A549 (cell line): ENCODE measurements at regions not wholly inside any gene's neighbourhood (a gene's known extent, or its start where the extent isn't known, plus 50 kb on each side); places are given as distances from the start of the nearest gene placed in this dataset.

ENCODE experiments used
- ATAC-seq, 2 experiments: fragments of 200-7000 bp in 1 of 2; fragments of >200 bp in 1 of 2; cut with Nextera tagmentation in 1 of 2; cut with Tn5 transposase in 1 of 2; 3 replicates each; pipeline versions ENCODE4 v1.8.0 to v1.9.1; 2018 to 2020; ENCODE audit warnings: mild to moderate bottlenecking in 1 of 2, moderate library complexity in 1 of 2
- CTCF ChIA-PET: fragments of 300-600 bp; sonication (Branson Sonifier 250); formaldehyde crosslinking; extraction: SDS; loops from one replicate; lab custom pipeline; 2021; ENCODE audit warnings: antibody characterized with exemption, inconsistent platforms; lab: Yijun Ruan, JAX
- POLR2A ChIA-PET: fragments of 350-600 bp; formaldehyde crosslinking; extraction: SDS; loops from one replicate; lab custom pipeline; 2021; ENCODE audit warnings: antibody characterized with exemption, inconsistent platforms; lab: Yijun Ruan, JAX
- DNase-seq, 2 experiments: peaks; one replicate each; pipeline versions ENCODE4 v3.0.0 to v3.0.0-alpha.2; 2011 to 2016; ENCODE audit warnings: low read depth in 1 of 2, low spot score in 1 of 2
- FAIRE-seq: peaks from 2 replicates; lab custom pipeline; 2011; peaks lifted over from hg19 to GRCh38; lab: Jason Lieb, UNC
- H3K27ac ChIP-seq, 2 experiments: fragments of >200 bp; sonication (Bioruptor Twin); formaldehyde crosslinking; 3 replicates each; pipeline ENCODE4 v1.5.1; 2016 to 2017
- H3K4me1 ChIP-seq: fragments of >200 bp; sonication (Bioruptor Twin); formaldehyde crosslinking; 3 replicates; pipeline ENCODE4 v1.6.1; 2016
- H3K4me2 ChIP-seq: fragments of >200 bp; sonication (Bioruptor Twin); formaldehyde crosslinking; 3 replicates; pipeline ENCODE4 v1.6.1; 2016
- H3K4me3 ChIP-seq: fragments of >200 bp; sonication (Bioruptor Twin); formaldehyde crosslinking; 3 replicates; pipeline ENCODE4 v1.5.1; 2016
- H3K9me3 ChIP-seq: fragments of >200 bp; sonication (Bioruptor Twin); formaldehyde crosslinking; 3 replicates; pipeline ENCODE4 v1.6.1; 2016
- CHD2 ChIP-seq: fragments of 150-350 bp; IDR thresholded peaks from 2 replicates; pipeline ENCODE4 v1.6.1; 2014; ENCODE audit warnings: low read length; ENCODE audit not compliant: partially characterized antibody
- E2F6 ChIP-seq: IDR thresholded peaks from 2 replicates; pipeline ENCODE4 v1.6.1; 2012; ENCODE audit warnings: low read depth, borderline replicate concordance
- EHF ChIP-seq: fragments of 250-450 bp; sonication (Bioruptor Pico); IDR thresholded peaks from 2 replicates; pipeline ENCODE4 v1.5.0; 2020; ENCODE audit warnings: mild to moderate bottlenecking
- ELK1 ChIP-seq: fragments of 150-350 bp; IDR thresholded peaks from 2 replicates; pipeline ENCODE4 v1.6.1; 2014; ENCODE audit warnings: low read depth, mild to moderate bottlenecking, low read length
- EP300 ChIP-seq, 2 experiments: fragments of >200 bp; sonication (Bioruptor Twin); formaldehyde crosslinking; IDR thresholded peaks; 2 replicates in 1 of 2; 3 replicates in 1 of 2; pipeline ENCODE4 v1.6.1; 2016 to 2017
- ESRRA ChIP-seq: fragments of 150-350 bp; IDR thresholded peaks from 2 replicates; pipeline ENCODE4 v1.6.1; 2014; ENCODE audit warnings: mild to moderate bottlenecking, low read length, borderline replicate concordance
- FOSB ChIP-seq: fragments of 250-450 bp; sonication (Bioruptor Pico); IDR thresholded peaks from 2 replicates; pipeline ENCODE4 v1.5.0; 2020; ENCODE audit warnings: mild to moderate bottlenecking, moderate library complexity
- HEYL ChIP-seq: fragments of 250-450 bp; sonication (Bioruptor Pico); IDR thresholded peaks from 2 replicates; pipeline ENCODE4 v1.8.0; 2021; ENCODE audit warnings: mild to moderate bottlenecking, moderate library complexity
- HOXB13 ChIP-seq: fragments of 250-450 bp; sonication (Bioruptor Pico); IDR thresholded peaks from 2 replicates; pipeline ENCODE4 v1.5.0; 2020; ENCODE audit warnings: low read depth, mild to moderate bottlenecking, moderate library complexity
- HOXB5 ChIP-seq: fragments of 250-450 bp; sonication (Bioruptor Pico); IDR thresholded peaks from 2 replicates; pipeline ENCODE4 v1.5.0; 2020; ENCODE audit warnings: mild to moderate bottlenecking, moderate library complexity
- KDM5A ChIP-seq: fragments of 200-600 bp; sonication (generic); IDR thresholded peaks from 2 replicates; pipeline ENCODE4 v1.6.1; 2016; ENCODE audit warnings: antibody characterized with exemption, mild to moderate bottlenecking
- MAFK ChIP-seq: fragments of 450-650 bp; IDR thresholded peaks from 2 replicates; pipeline ENCODE4 v1.6.1; 2014; ENCODE audit not compliant: partially characterized antibody
- MAZ ChIP-seq: fragments of 150-350 bp; IDR thresholded peaks from 2 replicates; pipeline ENCODE4 v1.6.1; 2014; ENCODE audit warnings: antibody characterized with exemption, low read depth, low read length, borderline replicate concordance
- NR3C1 ChIP-seq: fragments of >200 bp; sonication (Bioruptor Twin); formaldehyde crosslinking; IDR thresholded peaks from 3 replicates; pipeline ENCODE4 v1.6.1; 2017
- RAD21 ChIP-seq, 2 experiments: fragments of >200 bp in 1 of 2; sonication (Bioruptor Twin) in 1 of 2; formaldehyde crosslinking in 1 of 2; IDR thresholded peaks in 1 of 2; conservative IDR thresholded peaks in 1 of 2; 2 replicates in 1 of 2; 3 replicates in 1 of 2; pipeline ENCODE4 v1.6.1; 2012 to 2018; ENCODE audit warnings: inconsistent platforms in 1 of 2
- RCOR1 ChIP-seq: fragments of 150-350 bp; IDR thresholded peaks from 2 replicates; pipeline ENCODE4 v1.6.1; 2014; ENCODE audit warnings: antibody characterized with exemption, low read length, low read depth
- RNF2 ChIP-seq: fragments of 200-600 bp; sonication (generic); IDR thresholded peaks from 2 replicates; pipeline ENCODE4 v1.6.1; 2016; ENCODE audit warnings: low read depth, mild to moderate bottlenecking, antibody characterized with exemption, moderate library complexity, borderline replicate concordance
- TFCP2L1 ChIP-seq: fragments of 250-450 bp; sonication (Bioruptor Pico); IDR thresholded peaks from 2 replicates; pipeline ENCODE4 v1.5.0; 2021; ENCODE audit warnings: mild to moderate bottlenecking
- ZC3H11A ChIP-seq: fragments of 450-650 bp; IDR thresholded peaks from 2 replicates; pipeline ENCODE4 v1.6.1; 2014; ENCODE audit warnings: antibody characterized with exemption, mild to moderate bottlenecking
- ZNF302 ChIP-seq: fragments of 250-450 bp; sonication (Bioruptor Pico); IDR thresholded peaks from 2 replicates; pipeline ENCODE4 v1.9.0; 2021; ENCODE audit warnings: inconsistent platforms, mild to moderate bottlenecking, moderate library complexity
- WGBS: methylation state at CpG from one replicate; pipeline ENCODE4 v1.1.6; 2017; ENCODE audit errors: missing lambda C conversion rate; 5-methylcytosine and 5-hydroxymethylcytosine counted together
- TF ChIP-seq, protein P1 (sequence below): fragments of >200 bp; sonication (Bioruptor Twin); formaldehyde crosslinking; IDR thresholded peaks from 3 replicates; pipeline ENCODE4 v1.5.1; 2016
- TF ChIP-seq, protein P2 (sequence below): fragments of 250-450 bp; sonication (Bioruptor Pico); IDR thresholded peaks from 2 replicates; pipeline ENCODE4 v1.5.0; 2020; ENCODE audit warnings: low read depth, mild to moderate bottlenecking, moderate library complexity

- no peak overlapping the region for H3K4me3 ChIP-seq
- ATAC-seq (no peak), DNase-seq (no peak), FAIRE-seq (no peak)
- CTCF ChIA-PET = no interaction called here
- H3K27ac ChIP-seq = no peak overlapping the region
- no peaks in the 10 kb centered on the region for H3K4me1 ChIP-seq
- H3K9me3 ChIP-seq = no peaks in the 10 kb centered on the region
- H3K4me2 ChIP-seq = no peak overlapping the region
- POLR2A ChIA-PET = no interaction called here
- 64% methylated on average over 4 of the region's 4 CpGs for WGBS
- TF ChIP-seq ELK1 (no peak), EP300 (IDR thresholded peaks at IDR 0.05) (no peak), RAD21 (conservative IDR thresholded peaks at IDR 0.05 in 1 of 2, IDR thresholded peaks at IDR 0.05 in 1 of 2) (no peak), KDM5A (no peak), ZNF302 (no peak), E2F6 (no peak), RNF2 (no peak), ESRRA (no peak), MAFK (no peak)
- TF ChIP-seq, protein P1, sequence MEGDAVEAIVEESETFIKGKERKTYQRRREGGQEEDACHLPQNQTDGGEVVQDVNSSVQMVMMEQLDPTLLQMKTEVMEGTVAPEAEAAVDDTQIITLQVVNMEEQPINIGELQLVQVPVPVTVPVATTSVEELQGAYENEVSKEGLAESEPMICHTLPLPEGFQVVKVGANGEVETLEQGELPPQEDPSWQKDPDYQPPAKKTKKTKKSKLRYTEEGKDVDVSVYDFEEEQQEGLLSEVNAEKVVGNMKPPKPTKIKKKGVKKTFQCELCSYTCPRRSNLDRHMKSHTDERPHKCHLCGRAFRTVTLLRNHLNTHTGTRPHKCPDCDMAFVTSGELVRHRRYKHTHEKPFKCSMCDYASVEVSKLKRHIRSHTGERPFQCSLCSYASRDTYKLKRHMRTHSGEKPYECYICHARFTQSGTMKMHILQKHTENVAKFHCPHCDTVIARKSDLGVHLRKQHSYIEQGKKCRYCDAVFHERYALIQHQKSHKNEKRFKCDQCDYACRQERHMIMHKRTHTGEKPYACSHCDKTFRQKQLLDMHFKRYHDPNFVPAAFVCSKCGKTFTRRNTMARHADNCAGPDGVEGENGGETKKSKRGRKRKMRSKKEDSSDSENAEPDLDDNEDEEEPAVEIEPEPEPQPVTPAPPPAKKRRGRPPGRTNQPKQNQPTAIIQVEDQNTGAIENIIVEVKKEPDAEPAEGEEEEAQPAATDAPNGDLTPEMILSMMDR = no peak
These were observed 1086.9 kb upstream of the PCDH20 start for GRCh38 chr13:62502588-62502987.

- FAIRE-seq (no peak), ATAC-seq (no peak), DNase-seq (no peak)
- POLR2A ChIA-PET = no interaction called here
- CTCF ChIA-PET = no interaction called here
- no peak overlapping the region for H3K27ac ChIP-seq
- TF ChIP-seq HOXB5 = no peak
- 36% methylated on average over 1 of the region's 1 CpG for WGBS
- no peak overlapping the region for H3K4me2 ChIP-seq
- no peak overlapping the region for H3K4me3 ChIP-seq
- no peaks in the 10 kb centered on the region for H3K9me3 ChIP-seq
- no peaks in the 10 kb centered on the region for H3K4me1 ChIP-seq
These were observed 1074.1 kb upstream of the PCDH20 start for GRCh38 chr13:62489731-62490130.

GRCh38 chr13:62483774-62484173, 1068.1 kb upstream of the PCDH20 start:
- Histone ChIP-seq H3K9me3 (no peaks in the 10 kb centered on the region), H3K4me2 (no peak overlapping the region), H3K4me1 (no peaks in the 10 kb centered on the region), H3K27ac (no peak overlapping the region), H3K4me3 (no peak overlapping the region)
- 11% methylated on average over 1 of the region's 1 CpG for WGBS
- DNase-seq (no peak), ATAC-seq (no peak), FAIRE-seq (no peak)
- ChIA-PET POLR2A (no interaction called here), CTCF (no interaction called here)
- TF ChIP-seq HOXB5 (no peak), HOXB13 (CRISPR knock-in tag) (no peak), MAZ (no peak), TFCP2L1 (CRISPR knock-in tag) (no peak), EHF (no peak)

DNA sequence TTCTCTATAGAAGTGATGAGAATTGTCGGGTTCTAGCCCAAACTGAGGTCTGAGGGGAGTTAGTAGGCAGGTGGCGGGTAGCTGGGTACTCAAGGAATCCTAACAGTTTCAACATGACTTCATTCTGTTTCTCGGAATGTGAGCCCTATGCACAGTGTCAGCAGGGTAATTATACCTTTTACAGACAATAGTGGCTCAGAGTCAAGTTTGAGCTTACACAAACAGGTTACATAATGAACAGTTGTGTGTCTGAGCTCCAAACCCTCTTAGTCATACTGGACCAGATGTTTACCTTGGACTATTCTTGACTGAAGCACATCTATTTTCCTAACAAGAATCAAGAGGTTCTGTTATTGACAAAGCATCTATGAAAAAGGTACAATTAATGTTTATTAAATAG, 1066.7 kb upstream of the PCDH20 start:
- CTCF ChIA-PET = no interaction called here
- Histone ChIP-seq H3K9me3 (no peaks in the 10 kb centered on the region), H3K4me3 (no peak overlapping the region), H3K4me1 (no peaks in the 10 kb centered on the region), H3K27ac (no peak overlapping the region), H3K4me2 (no peak overlapping the region)
- DNase-seq = no peak
- POLR2A ChIA-PET = no interaction called here
- WGBS = 29% methylated on average over 3 of the region's 3 CpGs
- FAIRE-seq = no peak
- no peak for ATAC-seq
- no peak for TF ChIP-seq ZC3H11A
- TF ChIP-seq, protein P2, sequence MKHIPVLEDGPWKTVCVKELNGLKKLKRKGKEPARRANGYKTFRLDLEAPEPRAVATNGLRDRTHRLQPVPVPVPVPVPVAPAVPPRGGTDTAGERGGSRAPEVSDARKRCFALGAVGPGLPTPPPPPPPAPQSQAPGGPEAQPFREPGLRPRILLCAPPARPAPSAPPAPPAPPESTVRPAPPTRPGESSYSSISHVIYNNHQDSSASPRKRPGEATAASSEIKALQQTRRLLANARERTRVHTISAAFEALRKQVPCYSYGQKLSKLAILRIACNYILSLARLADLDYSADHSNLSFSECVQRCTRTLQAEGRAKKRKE (CRISPR knock-in tag) = no peak
- TF ChIP-seq CHD2 = no peak
- no peak for TF ChIP-seq EP300 (IDR thresholded peaks at IDR 0.05)
- no peak for TF ChIP-seq NR3C1
- TF ChIP-seq MAZ = no peak
- TF ChIP-seq RCOR1 = no peak
- no peak for TF ChIP-seq FOSB (CRISPR knock-in tag)
- TF ChIP-seq E2F6 = no peak
- no peak for TF ChIP-seq KDM5A
- TF ChIP-seq HEYL (CRISPR knock-in tag) = no peak
